NCI-H1417 treated with DMSO at 0.1 percent for 48 hours (cell line): ENCODE measurements at regions not wholly inside any gene's neighbourhood (a gene's known extent, or its start where the extent isn't known, plus 50 kb on each side); places are given as distances from the start of the nearest gene placed in this dataset.
"Not testable (repeated sequence)": the region's sequence is repeated elsewhere in the genome, so short reads cannot be mapped to it uniquely, and the experiment has no call there.

ENCODE experiments used
- DNase-seq: peaks from one replicate; lab custom pipeline; 2025; lab: John Stamatoyannopoulos, UW

GRCh38 chr7:125465527-125465926, 535.9 kb upstream of the POT1 start:
- DNase-seq = no peak

DNA sequence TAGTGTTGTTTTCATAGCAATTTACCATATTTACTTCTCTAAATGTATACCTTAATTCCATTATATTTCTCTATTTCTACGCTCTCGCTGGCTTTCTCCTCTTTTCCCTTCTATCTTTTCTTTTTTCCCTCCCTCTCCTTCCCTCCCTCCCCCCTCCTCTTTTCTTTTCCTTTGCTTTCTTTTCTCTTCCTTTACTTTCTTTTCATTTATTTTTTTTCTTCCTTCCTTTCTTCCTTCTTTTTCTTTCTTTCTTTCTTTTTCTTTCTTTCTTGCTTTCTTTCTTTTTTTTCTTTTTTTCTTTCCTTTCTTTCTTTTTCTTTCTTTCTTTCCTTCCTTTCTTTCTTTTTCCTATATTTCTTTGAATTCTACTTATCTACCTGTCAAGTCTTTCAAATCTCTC, 533.0 kb upstream of the POT1 start:
- DNase-seq = no peak

DNA sequence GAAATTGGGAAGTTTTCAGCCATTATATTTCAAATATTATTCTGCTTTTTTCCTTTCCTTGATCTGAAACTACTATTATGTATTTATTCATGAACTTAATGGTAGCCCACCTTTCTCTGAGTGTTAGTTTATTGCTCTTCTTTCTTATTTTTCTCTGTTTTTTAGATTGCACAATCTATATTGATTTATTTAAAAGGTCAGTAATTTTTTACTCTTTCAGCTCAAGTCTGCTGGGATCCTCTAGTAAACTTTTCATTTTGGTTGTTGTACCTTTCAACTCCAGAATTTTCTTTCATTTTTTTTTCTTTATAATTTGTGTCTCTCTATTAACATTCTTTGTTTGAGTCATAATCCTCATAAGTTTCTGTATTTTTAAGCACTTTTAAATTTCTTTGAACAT, 529.4 kb upstream of the POT1 start:
- no peak for DNase-seq

GRCh38 chr7:125450749-125451148, 521.1 kb upstream of the POT1 start:
- DNase-seq = no peak

DNA sequence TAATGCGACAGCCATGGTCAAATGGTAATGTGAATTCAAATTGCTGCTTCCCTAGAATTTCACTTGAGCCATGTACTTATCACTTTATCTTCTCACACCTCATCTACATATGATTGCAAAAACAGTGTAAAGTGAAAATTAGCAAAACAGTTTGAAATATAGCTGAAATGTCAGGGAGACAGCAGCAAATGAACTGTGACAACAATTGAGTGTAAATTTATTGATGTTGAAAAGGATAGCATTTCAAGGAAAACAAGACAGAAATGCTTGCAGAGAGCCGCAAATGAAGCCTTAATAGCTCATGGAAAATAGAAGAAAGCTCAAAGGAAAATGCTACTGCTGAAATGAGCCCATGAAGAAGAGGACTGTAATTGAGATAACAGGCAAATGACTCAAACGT, 516.2 kb upstream of the POT1 start:
- no peak for DNase-seq

GRCh38 chr7:125444864-125445263, 515.2 kb upstream of the POT1 start:
- no peak for DNase-seq

DNA sequence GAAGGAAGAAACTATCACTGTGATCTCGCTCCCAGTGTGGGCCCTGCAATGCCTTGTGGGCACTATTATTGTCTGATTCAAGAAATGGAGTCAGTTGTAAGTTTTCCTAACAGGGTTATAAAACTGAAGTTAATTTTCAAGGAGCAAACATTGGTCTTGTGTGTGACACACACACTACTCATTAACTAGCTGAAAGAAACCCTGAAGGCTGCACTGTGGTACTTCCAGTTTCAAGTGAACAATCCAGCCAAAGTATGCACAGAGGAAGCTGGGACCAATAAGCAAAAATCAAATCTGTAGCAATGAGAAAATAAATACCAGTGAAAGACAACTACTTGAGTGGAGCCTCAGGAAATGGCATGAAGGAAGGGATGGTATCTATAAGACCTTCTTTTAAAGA, 506.6 kb upstream of the POT1 start:
- no peak for DNase-seq

- no peak for DNase-seq
Observed at GRCh38 chr7:125431349-125431748, 501.7 kb upstream of the POT1 start.

GRCh38 chr7:125430013-125430412, 500.4 kb upstream of the POT1 start:
- no peak for DNase-seq

DNA sequence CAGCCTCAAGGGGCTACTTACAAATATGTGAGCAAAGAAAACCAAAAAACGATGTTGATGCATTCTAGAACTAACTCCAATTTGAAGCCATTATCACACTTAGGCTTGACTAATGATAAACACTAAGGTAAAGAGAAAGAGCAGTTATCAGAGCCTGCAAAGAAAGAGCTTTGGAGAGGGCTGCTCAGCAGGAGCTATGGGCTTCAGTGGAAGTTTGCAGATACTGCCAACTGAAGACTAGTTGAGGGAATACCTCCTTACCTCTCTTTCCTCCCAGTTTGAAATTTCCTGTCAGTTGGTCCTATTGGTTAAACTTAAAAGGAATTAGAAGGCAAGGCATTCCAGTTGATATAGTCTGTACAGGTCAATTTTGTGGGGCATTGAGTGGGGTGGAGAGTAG, 498.1 kb upstream of the POT1 start:
- no peak for DNase-seq

DNA sequence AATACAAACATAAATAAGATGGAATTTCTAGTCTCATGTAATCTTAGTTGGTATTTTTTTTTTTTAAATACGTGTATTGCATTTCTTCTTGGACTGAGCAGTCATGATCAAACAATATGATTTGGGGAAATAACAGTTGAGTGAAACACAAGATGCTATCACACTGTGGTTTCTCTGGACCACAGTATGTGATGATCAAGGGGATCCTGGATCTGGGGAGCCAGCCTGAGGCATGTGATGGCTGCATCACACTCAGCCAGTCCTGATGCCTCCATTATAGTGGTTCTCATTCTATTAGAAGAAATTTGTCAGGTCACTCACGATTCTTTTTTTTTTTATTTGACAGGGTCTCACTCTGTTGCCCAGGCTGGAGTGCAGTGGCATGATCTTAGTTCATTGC, 495.9 kb upstream of the POT1 start:
- DNase-seq = no peak

DNA sequence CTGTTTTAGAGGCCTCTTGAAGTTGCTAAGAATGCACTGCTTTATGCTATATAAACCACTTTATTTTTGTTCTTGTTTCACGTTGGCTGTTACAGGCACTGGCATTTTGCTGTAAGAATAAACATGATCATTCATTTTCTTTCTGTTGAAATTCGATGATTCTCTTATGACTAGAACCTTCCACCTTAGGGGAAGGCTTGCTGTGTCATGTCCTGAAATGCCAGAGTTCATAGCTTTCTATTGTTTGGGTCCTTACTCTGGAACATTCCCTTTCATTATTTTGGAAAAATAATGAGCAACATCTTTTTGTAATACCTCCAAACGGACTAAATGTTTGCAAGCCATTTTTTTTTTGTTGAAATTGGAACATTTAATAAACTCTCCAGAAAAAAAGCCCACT, 495.1 kb upstream of the POT1 start:
- DNase-seq = no peak

DNA sequence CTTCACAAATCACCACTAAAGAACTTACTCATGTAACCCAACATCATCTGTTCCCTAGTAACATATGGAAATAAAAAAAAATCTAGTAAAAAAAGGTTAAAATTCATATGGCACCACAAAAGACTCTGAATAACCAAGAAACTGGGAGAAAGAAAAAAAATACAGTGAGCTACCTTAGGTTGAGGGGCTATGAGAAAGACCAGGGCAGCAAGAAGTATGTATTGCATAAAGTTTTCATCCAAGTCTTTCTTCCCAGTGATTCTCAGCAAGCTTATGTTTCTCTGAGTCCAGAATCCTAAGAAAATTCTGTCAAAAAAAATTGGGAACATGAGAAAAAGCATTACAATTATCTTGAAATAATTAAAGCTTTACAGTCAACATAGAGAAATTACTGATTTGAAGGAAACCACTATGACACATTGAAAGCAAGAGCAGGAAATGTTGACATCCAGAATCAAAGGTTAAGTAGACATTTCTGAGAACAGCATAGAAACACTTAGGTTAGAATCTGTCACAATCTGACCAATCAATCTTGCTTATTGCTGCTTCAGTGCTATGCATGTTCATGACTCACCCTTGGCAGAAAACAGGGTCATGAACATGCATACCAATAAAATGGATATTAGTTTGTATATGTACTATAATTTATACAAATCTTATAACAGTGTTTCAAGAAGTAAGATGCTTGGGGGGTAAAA, 494.0 kb upstream of the POT1 start:
- DNase-seq = no peak

DNA sequence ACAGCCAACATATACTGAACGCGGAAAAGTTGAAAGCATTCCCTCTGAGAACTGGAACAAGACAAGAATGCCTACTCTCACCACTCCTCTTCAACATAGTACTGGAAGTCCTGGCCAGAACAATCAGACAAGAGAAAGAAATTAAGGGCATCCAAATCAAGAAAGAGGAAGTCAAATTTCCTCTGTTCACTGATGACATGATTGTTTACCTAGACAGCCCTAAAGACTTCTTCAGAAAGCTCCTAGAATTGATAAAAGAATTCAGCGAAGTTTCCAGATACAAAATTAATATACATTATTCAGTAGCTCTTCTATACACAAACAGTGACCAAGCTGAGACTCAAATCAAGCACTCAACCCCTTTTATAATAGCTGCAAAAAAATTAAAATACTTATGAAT, 491.8 kb upstream of the POT1 start:
- DNase-seq = not testable (repeated sequence)

DNA sequence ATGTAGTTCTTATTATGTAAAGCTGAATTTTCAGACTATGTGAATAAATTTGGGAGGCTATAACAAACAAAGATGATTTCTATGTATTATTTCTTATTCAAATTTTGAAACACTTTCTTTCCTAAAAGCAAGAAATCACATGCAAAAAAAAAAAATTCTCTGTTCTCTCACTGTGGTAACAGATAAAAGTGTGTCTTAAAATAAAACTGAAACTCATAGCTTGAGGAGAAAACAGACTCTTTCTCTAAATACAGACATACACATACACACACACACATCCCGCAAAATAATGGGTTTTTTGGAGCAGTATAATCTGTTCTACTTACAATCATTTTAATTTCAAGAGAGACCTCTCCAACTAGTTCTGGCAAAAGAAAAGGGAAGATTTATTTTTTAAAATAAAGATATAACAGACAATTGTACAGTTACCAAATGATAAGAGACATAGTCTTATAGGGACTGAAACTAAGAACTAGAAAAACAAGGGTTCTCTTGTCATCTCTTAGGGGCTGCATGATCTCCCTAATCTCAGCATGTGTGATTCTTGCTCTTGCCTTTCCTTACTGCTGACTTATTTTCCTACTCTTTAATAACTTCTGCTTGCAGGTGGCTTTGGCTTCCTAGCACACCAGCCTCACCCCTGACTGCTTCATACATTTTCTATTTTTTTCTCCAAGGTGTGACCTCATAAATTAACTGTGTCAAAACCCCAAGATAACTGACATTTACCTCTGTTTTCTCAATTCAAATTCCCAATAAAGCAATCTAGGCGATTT, 483.5 kb upstream of the POT1 start:
- DNase-seq = no peak

- DNase-seq = no peak
Observed at GRCh38 chr7:125409921-125410320, 480.3 kb upstream of the POT1 start.

DNA sequence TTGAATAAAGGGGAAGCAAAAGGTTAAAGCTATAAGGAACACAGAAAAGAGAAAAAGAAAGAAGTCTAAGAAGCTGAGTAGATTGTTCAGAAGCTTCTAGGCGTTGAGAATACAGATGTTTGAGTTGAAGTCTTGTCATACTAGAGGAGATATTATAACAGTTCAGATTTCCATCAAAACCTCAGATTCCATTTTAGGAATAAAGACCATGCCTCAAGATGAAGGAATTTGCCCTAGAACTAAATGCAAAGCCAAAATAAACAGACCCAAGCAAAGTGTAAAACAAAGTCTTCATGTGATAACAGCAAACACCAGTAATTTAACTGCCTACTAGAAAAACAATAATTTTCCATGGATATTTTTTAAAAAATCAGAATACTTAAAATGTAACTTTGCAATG, 476.5 kb upstream of the POT1 start:
- no peak for DNase-seq

DNA sequence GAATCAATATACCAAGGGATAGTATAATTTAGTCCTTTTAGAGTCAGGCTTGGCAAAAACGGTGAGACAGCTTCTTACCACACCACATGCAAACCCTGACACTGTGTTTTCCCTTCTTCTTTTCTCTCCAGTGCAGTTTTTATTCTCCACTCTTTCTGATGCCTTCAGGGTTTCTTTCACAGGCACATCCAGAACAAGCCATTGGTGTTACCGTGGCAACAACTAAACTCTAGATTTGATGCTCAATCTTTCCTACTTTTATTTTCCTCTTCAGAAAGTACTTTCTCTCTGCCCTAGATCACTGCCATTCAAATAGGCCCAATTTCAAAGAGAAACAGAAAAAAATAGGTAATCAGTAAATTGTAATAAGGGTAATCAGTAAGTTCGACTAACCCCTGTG, 469.8 kb upstream of the POT1 start:
- no peak for DNase-seq

GRCh38 chr7:125396466-125397151, 467.0 kb upstream of the POT1 start:
- DNase-seq = no peak

DNA sequence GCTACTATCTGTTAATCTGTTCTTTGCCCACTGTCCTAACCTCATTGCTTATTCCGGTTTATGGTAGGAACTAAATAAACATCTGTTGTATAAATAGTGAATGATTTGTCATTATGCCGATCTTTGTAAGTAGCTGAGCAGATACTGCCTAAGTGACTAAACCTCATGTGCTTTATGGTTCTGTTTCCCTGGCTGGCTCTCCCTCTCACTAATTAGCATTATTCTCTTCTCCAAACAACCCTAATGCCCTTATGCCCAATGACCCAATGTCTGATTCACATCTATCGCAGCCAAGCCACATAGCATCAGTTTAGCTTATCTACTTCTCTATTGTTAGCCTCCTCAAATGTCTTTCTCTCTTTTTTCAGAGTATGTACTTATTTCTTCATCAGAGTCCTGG, 462.3 kb upstream of the POT1 start:
- DNase-seq = no peak

- no peak for DNase-seq
Observed at GRCh38 chr7:125390981-125391380, 461.4 kb upstream of the POT1 start.

DNA sequence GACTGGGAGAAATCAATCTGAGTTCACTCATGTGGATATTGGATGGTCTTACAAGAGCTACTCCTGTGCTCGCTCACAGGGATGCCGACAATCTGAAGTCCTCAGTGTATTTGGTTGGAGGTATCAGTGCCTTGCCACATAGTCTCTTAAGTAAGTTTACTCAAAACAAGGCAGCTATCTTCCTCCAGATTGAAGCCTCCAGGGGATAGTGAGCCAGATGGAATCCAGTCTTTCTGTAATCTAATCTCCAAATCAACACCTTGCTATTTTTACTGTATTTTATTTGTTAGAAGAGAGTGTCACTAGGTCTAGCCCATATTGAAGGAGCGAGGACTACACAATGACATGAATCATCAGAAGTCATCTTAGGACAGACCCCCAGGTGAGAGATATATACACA, 456.6 kb upstream of the POT1 start:
- no peak for DNase-seq

DNA sequence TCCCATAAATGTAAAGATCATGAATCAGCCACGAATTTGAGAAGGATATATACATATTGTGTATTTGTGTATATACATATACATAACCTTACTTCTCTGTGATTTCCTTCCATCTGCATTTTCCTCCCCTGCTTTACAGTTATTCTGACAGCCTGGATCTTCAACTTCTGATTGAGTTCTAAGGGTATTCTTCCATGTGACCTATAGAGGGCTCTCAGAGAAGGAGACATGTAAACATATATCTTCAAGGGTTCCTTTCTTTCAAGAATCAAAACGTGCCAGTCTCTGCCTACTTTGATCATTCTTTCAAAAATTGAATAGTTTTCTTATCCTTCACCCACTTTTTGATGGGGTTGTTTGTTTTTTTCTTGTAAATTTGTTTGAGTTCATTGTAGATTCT, 453.7 kb upstream of the POT1 start:
- DNase-seq = no peak
